Lung (tissue), 11 donors: ENCODE measurements at regions not wholly inside any gene's neighbourhood (a gene's known extent, or its start where the extent isn't known, plus 50 kb on each side); places are given as distances from the start of the nearest gene placed in this dataset.
"Not testable (repeated sequence)": the region's sequence is repeated elsewhere in the genome, so short reads cannot be mapped to it uniquely, and the experiment has no call there.

Source experiments
- ATAC-seq: fragments of 200-7000 bp; cut with Tn5 transposase; one replicate; pipeline ENCODE4 v1.9.1; 2020; ENCODE audit warnings: moderate number of reproducible peaks; ENCODE audit not compliant: insufficient read depth, low FRiP score
- DNase-seq, 3 donors: peaks; one replicate each; pipeline ENCODE4 v3.0.0-alpha.2; 2013 to 2017
- H3K27ac ChIP-seq, 2 donors: one replicate each; pipeline ENCODE4 v1.5.1; 2013; ENCODE audit warnings: mild to moderate bottlenecking in 2 of 2, moderate library complexity in 2 of 2, control low read depth in 1 of 2, inconsistent platforms in 1 of 2, low read depth in 1 of 2, low read length in 1 of 2
- H3K27me3 ChIP-seq, 3 donors: one replicate each; pipeline ENCODE4 v1.5.1; 2013; ENCODE audit warnings: low read length in 2 of 3; ENCODE audit not compliant: control insufficient read depth in 3 of 3, insufficient read depth in 3 of 3
- H3K36me3 ChIP-seq, 4 donors: one replicate each; pipeline ENCODE4 v1.5.1; 2013; ENCODE audit warnings: low read length in 4 of 4, mild to moderate bottlenecking in 1 of 4, moderate library complexity in 1 of 4; ENCODE audit not compliant: control insufficient read depth in 4 of 4, insufficient read depth in 4 of 4
- H3K4me1 ChIP-seq, 5 donors: one replicate each; pipeline ENCODE4 v1.5.1; 2013; ENCODE audit warnings: low read length in 5 of 5, mild to moderate bottlenecking in 2 of 5, moderate library complexity in 1 of 5; ENCODE audit not compliant: control insufficient read depth in 5 of 5, insufficient read depth in 5 of 5
- H3K4me3 ChIP-seq: one replicate; pipeline ENCODE4 v1.5.1; 2013; ENCODE audit warnings: mild to moderate bottlenecking, control low read depth, moderate library complexity
- H3K9ac ChIP-seq, 2 donors: one replicate each; pipeline ENCODE4 v1.5.1; 2013; ENCODE audit warnings: low read length in 2 of 2, control low read depth in 1 of 2; ENCODE audit not compliant: insufficient read depth in 1 of 2
- H3K9me3 ChIP-seq, 4 donors: one replicate each; pipeline ENCODE4 v1.5.1; 2013; ENCODE audit warnings: low read length in 3 of 4, mild to moderate bottlenecking in 1 of 4, moderate library complexity in 1 of 4; ENCODE audit not compliant: control insufficient read depth in 4 of 4, insufficient read depth in 3 of 4
- WGBS, 2 donors: extraction: QIAGEN DNeasy Blood & Tissue Kit; methylation state at CpG; one replicate each; pipeline ENCODE4 v1.1.7; 2013; 5-methylcytosine and 5-hydroxymethylcytosine counted together
- TF ChIP-seq, protein P1 (sequence below): IDR thresholded peaks from 2 replicates; pipeline ENCODE4 v1.5.1; 2012; ENCODE audit warnings: mild to moderate bottlenecking; ENCODE audit errors: control extremely low read depth, extremely low read depth
- donor health status: control.
- donor health status: control.
- donor health status: Bipolar disorder and iron deficiency.
- donor health status: healthy.
- donor health status: DM: yes; HTN: yes; CAD: no.

DNA sequence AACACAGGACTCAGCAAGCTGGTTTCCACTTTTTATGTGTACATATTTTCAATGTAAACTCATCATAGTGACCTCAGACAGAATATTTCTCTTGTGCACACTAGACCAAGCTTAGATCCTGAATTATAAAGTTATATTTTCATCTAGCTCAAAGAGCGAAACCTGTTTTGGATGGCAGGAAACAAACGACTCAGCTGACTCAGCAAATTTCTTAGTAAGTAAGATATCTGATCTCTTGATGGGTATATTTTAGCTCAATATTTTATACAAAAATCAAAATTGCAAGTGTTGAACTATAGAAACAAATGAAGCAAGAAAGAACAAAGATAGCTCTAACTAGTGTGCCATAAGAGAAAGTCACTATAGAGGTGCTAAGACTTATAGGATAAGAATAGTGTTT lies 1114.5 kb downstream of the STPG2 start:
- H3K27me3 ChIP-seq, result no peaks in the 10 kb centered on the region
- TF ChIP-seq, protein P1, sequence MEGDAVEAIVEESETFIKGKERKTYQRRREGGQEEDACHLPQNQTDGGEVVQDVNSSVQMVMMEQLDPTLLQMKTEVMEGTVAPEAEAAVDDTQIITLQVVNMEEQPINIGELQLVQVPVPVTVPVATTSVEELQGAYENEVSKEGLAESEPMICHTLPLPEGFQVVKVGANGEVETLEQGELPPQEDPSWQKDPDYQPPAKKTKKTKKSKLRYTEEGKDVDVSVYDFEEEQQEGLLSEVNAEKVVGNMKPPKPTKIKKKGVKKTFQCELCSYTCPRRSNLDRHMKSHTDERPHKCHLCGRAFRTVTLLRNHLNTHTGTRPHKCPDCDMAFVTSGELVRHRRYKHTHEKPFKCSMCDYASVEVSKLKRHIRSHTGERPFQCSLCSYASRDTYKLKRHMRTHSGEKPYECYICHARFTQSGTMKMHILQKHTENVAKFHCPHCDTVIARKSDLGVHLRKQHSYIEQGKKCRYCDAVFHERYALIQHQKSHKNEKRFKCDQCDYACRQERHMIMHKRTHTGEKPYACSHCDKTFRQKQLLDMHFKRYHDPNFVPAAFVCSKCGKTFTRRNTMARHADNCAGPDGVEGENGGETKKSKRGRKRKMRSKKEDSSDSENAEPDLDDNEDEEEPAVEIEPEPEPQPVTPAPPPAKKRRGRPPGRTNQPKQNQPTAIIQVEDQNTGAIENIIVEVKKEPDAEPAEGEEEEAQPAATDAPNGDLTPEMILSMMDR, result no peak
- H3K4me1 ChIP-seq, result peaks cover 0 to 3% (median 0%) of the 10 kb centered on the region in 5 donors
- no peak overlapping the region for H3K9ac ChIP-seq
- no peaks in the 10 kb centered on the region for H3K36me3 ChIP-seq
- no peak overlapping the region for H3K4me3 ChIP-seq
- peaks cover 0 to 2% (median 0%) of the 10 kb centered on the region in 4 donors for H3K9me3 ChIP-seq
- 56 to 57% methylated on average over 2 of the region's 2 CpGs for WGBS, 2 donors
- ATAC-seq (no peak), DNase-seq (no peak)
- H3K27ac ChIP-seq, result no peak overlapping the region

DNA sequence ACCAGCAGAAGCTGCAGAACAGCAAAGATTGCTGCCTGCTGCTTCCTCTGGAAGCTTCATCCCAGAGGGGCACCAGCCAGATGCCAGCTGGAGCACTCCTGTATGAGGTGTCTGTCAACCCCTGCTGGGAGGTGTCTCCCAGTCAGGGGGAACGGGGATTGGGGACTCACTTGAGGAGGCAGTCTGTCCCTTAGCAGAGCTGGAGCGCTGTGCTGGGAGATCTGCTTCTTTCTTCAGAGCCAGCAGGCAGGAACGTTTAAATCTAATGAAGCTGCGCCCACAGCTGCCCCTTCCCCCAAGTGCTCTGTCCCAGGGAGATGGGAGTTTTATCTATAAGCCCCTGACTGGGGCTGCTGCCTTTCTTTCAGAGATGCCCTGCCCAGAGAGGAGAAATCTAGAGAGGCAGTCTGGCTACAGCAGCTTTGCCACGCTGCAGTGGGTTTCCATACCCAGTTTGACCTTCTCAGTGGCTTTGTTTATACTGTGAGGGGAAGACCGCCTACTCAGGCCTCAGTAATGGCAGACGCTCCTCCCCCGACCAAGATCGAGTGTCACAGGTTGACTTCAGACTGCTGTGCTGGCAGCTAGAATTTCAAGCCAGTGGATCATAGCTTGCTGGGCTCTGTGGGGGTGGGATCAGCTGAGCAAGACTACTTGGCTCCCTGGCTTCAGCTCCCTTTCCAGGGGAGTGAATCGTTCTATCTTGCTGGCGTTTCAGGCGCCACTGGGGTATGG lies 1105.7 kb downstream of the STPG2 start:
- not testable (repeated sequence) for H3K27me3 ChIP-seq, H3K36me3 ChIP-seq, H3K4me3 ChIP-seq, H3K9ac ChIP-seq, H3K27ac ChIP-seq, H3K4me1 ChIP-seq, ATAC-seq, DNase-seq, H3K9me3 ChIP-seq
- WGBS, 2 donors, result 74 to 75% methylated on average over 12 of the region's 12 CpGs

DNA sequence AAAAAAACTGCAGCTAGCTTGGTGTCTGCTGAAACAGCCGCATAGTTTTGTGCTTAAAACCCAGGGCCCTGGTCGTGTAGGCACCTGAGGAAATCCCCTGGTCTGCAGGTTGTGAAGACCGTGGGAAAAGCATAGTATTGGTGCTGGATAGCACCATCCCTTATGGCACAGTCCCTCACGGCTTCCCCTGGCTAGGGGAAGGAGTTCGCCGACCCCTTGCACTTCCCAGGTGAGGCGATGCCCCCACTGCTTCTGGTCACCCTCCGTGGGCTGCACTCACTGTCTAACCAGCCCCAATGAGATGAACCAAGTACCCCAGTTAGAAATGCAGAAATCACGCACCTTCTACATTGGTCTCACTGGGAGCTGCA lies 1105.1 kb downstream of the STPG2 start:
- 84 to 88% methylated on average over 9 of the region's 9 CpGs for WGBS, 2 donors
- Histone ChIP-seq H3K9ac (no peak overlapping the region), H3K27ac (no peak overlapping the region), H3K4me1 (no peaks in the 10 kb centered on the region), H3K9me3 (peaks cover 0 to 6% (median 0%) of the 10 kb centered on the region in 4 donors), H3K4me3 (no peak overlapping the region), H3K27me3 (no peaks in the 10 kb centered on the region), H3K36me3 (no peaks in the 10 kb centered on the region)
- ATAC-seq (no peak), DNase-seq (no peak)
- TF ChIP-seq, protein P1, result no peak

DNA sequence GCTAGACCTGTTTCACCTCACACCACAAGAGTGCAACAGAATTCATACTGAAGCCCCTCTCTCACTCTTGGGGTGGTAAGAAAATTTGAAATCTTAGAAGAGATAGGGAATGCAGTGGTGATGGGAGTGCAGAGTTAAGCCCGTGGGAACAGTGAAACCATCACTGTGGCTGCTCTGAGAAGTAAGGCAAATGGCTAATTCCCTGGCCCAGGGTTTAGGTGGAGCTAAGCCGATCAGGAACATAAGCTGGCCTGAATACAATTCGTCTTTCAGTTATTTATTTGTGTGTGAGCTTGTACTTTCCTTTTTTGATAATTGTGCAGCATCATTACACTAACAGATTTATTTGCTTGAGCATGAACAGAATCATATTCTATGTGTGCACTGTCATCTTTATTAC lies 1070.6 kb downstream of the STPG2 start:
- H3K9ac ChIP-seq, result no peak overlapping the region
- 75 to 80% methylated on average over 3 of the region's 3 CpGs for WGBS, 2 donors
- TF ChIP-seq, protein P1, result no peak
- no peaks in the 10 kb centered on the region for H3K4me1 ChIP-seq
- peaks cover 0 to 3% (median 0%) of the 10 kb centered on the region in 4 donors for H3K9me3 ChIP-seq
- DNase-seq (no peak), ATAC-seq (no peak)
- no peak overlapping the region for H3K4me3 ChIP-seq
- H3K27ac ChIP-seq, result no peak overlapping the region
- no peaks in the 10 kb centered on the region for H3K36me3 ChIP-seq
- H3K27me3 ChIP-seq, result no peaks in the 10 kb centered on the region
